Activated T-cell treated with anti-CD3 and anti-CD28 coated beads, Interleukin-2, amount 50 U/mL, for 72 hours (primary cell): ENCODE measurements at regions not wholly inside any gene's neighbourhood (a gene's known extent, or its start where the extent isn't known, plus 50 kb on each side); places are given as distances from the start of the nearest gene placed in this dataset.

Experiments
- ATAC-seq, 2 donors: fragments of 150-1000 bp; cut with Tn5 transposase; replicated peaks in 1 of 2; 2 replicates each; pipeline ENCODE4 v1.10.0; 2021; ENCODE audit warnings: moderate library complexity in 2 of 2, mild to moderate bottlenecking in 1 of 2
- DNase-seq, 2 donors: peaks; one replicate each; pipeline ENCODE4 v3.0.0; 2021 to 2022; ENCODE audit warnings: mixed read lengths in 1 of 2
- H3K27ac Mint-ChIP-seq: one replicate; pipeline ENCODE4 v1.8.0; 2022; ENCODE audit warnings: mild to moderate bottlenecking, moderate library complexity, mixed read lengths
- H3K27me3 Mint-ChIP-seq: one replicate; pipeline ENCODE4 v1.8.0; 2022; ENCODE audit warnings: low read depth, mixed read lengths
- H3K36me3 Mint-ChIP-seq, 2 donors: one replicate each; pipeline ENCODE4 v1.8.0; 2022; ENCODE audit warnings: mixed read lengths in 2 of 2, mild to moderate bottlenecking in 1 of 2; ENCODE audit not compliant: insufficient read depth in 2 of 2
- H3K4me1 Mint-ChIP-seq: one replicate; pipeline ENCODE4 v1.8.0; 2022; ENCODE audit warnings: low read depth, mixed read lengths
- H3K4me3 Mint-ChIP-seq, 2 donors: one replicate each; pipeline ENCODE4 v1.8.0; 2022; ENCODE audit warnings: mild to moderate bottlenecking in 2 of 2, mixed read lengths in 2 of 2, moderate library complexity in 2 of 2
- H3K9me3 Mint-ChIP-seq, 2 donors: one replicate each; pipeline ENCODE4 v1.8.0; 2022; ENCODE audit warnings: mixed read lengths in 2 of 2

DNA sequence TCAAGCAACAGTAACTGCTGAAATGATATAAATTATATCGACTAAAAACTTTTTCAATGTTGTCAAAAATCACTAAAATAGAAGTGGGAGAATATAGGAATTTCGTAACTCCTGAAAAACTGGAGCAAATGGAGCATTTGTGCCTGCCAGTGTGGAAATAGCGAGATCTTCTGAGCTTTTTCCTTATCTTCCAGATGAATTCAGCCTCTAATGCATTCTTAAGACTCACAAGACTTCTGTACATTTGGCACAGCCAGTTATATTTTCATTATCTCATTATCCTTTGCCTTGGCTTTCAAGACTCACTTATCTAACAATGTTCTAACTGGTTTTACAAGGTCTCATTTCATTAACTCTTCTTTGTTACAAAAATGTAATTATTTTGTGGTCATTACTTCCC, 252.4 kb downstream of the GXYLT1 start:
- Mint-ChIP-seq H3K4me3 (no peak overlapping the region), H3K4me1 (no peaks in the 10 kb centered on the region), H3K27ac (no peak overlapping the region)

DNA sequence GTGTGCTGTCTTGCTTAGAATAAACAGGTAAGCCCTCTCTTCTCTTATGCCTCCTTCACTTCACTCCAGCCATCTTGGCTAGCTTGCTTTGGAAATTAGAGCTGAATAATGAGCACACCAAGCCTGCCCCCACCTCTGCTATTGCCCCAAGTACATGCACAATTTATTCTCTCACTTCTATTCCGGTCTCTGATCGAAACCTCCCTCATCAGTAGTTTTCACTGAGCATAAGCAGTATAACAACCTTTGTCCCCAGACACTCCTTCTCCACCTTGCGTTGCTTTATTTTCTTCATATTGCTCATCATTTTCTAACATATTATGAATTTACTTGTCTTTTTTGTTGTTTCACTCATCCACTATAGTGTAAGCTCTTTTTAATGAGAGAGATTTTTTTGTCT, 253.4 kb downstream of the GXYLT1 start:
- ATAC-seq = no peak
- no peaks in the 10 kb centered on the region for H3K9me3 Mint-ChIP-seq
- H3K4me1 Mint-ChIP-seq = no peaks in the 10 kb centered on the region
- H3K27ac Mint-ChIP-seq = no peak overlapping the region
- DNase-seq = no peak
- no peak overlapping the region for H3K4me3 Mint-ChIP-seq
- no peaks in the 10 kb centered on the region for H3K27me3 Mint-ChIP-seq
- no peaks in the 10 kb centered on the region for H3K36me3 Mint-ChIP-seq

More for the DNA sequence above, 252.4 kb downstream of the GXYLT1 start:
- DNase-seq (no peak), ATAC-seq (no peak)
- Mint-ChIP-seq H3K36me3 (no peaks in the 10 kb centered on the region), H3K27me3 (no peaks in the 10 kb centered on the region), H3K9me3 (no peaks in the 10 kb centered on the region)

- no peaks in the 10 kb centered on the region for H3K4me1 Mint-ChIP-seq
- peaks cover 4% of the 10 kb centered on the region for H3K27me3 Mint-ChIP-seq
These were observed 256.4 kb downstream of the GXYLT1 start for GRCh38 chr12:41888285-41888684.

GRCh38 chr12:41881891-41882805, 262.5 kb downstream of the GXYLT1 start:
- ATAC-seq (no peak), DNase-seq (no peak)
- Mint-ChIP-seq H3K27me3 (peaks cover 8% of the 10 kb centered on the region), H3K4me1 (no peaks in the 10 kb centered on the region), H3K4me3 (no peak overlapping the region), H3K9me3 (no peaks in the 10 kb centered on the region), H3K27ac (no peak overlapping the region), H3K36me3 (no peaks in the 10 kb centered on the region)

More at GRCh38 chr12:41888285-41888684, 256.4 kb downstream of the GXYLT1 start:
- no peak for DNase-seq
- no peaks in the 10 kb centered on the region for H3K36me3 Mint-ChIP-seq
- H3K9me3 Mint-ChIP-seq = no peaks in the 10 kb centered on the region
- no peak overlapping the region for H3K27ac Mint-ChIP-seq
- H3K4me3 Mint-ChIP-seq = no peak overlapping the region
- ATAC-seq = no peak

DNA sequence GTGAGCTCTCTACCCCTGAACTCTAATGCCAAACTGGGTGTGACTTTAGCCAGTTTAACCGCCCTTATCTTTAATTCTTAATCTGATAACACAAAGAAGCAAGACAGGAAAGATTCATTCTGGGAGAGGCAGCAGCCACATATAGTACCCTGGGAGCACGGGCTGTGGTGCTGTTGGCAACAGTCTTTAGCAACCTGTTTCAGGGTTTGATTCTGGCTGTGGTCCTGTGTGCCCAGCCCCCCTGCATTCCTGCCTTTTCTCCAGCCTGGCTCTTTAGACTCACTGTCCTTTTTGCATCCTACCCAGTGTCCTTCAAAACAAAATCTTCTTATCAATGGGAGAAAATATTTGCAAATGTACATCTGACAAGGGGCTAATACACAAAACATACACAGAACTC, 275.2 kb downstream of the GXYLT1 start:
- H3K27ac Mint-ChIP-seq = no peak overlapping the region

GRCh38 chr12:41866878-41867430, 277.7 kb downstream of the GXYLT1 start:
- Mint-ChIP-seq H3K4me1 (no peaks in the 10 kb centered on the region), H3K27me3 (peaks cover 7% of the 10 kb centered on the region), H3K4me3 (no peak overlapping the region), H3K36me3 (peaks cover 0 to 2% of the 10 kb centered on the region in 2 donors), H3K27ac (no peak overlapping the region), H3K9me3 (peaks cover 0 to 3% of the 10 kb centered on the region in 2 donors)
- DNase-seq (no peak), ATAC-seq (no peak)

More for the DNA sequence above, 275.2 kb downstream of the GXYLT1 start:
- DNase-seq (no peak), ATAC-seq (no peak)
- Mint-ChIP-seq H3K27me3 (peaks cover 7% of the 10 kb centered on the region), H3K36me3 (peaks cover 2 to 6% of the 10 kb centered on the region in 2 donors), H3K4me3 (no peak overlapping the region), H3K4me1 (no peaks in the 10 kb centered on the region), H3K9me3 (peaks cover 3 to 8% of the 10 kb centered on the region in 2 donors)

DNA sequence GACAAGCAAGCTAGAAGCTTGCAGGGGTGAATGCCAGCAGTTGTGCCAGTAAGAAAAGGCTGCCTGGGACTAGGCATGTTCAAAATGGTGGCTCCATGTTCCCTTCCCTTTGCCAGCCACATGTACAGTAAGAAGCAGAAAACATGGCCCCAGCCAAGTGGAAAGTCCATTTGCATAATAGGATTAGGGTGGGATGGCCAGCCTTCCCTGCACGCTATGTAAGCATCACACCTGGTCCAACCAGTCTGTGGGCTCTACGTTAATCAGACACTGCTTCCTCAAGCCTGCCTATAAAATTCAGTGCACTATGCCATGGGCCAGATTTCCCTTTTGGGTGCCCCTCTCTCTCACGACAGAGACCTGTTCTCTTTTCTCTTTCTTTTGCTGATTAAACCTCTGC, 288.4 kb downstream of the GXYLT1 start:
- H3K9me3 Mint-ChIP-seq = peaks cover 1 to 2% of the 10 kb centered on the region in 2 donors
- H3K27ac Mint-ChIP-seq = no peak overlapping the region
- H3K36me3 Mint-ChIP-seq = no peaks in the 10 kb centered on the region
- no peak for DNase-seq
- no peak overlapping the region for H3K4me3 Mint-ChIP-seq
- no peaks in the 10 kb centered on the region for H3K4me1 Mint-ChIP-seq
- no peaks in the 10 kb centered on the region for H3K27me3 Mint-ChIP-seq
- ATAC-seq = no peak

- no peaks in the 10 kb centered on the region for H3K36me3 Mint-ChIP-seq
- DNase-seq (no peak), ATAC-seq (no peak)
- H3K27ac Mint-ChIP-seq = no peak overlapping the region
- H3K9me3 Mint-ChIP-seq = peaks cover 2 to 4% of the 10 kb centered on the region in 2 donors
- peaks cover 6% of the 10 kb centered on the region for H3K27me3 Mint-ChIP-seq
- no peak overlapping the region for H3K4me3 Mint-ChIP-seq
- no peaks in the 10 kb centered on the region for H3K4me1 Mint-ChIP-seq
These were observed 294.6 kb downstream of the GXYLT1 start for GRCh38 chr12:41850046-41850445.

DNA sequence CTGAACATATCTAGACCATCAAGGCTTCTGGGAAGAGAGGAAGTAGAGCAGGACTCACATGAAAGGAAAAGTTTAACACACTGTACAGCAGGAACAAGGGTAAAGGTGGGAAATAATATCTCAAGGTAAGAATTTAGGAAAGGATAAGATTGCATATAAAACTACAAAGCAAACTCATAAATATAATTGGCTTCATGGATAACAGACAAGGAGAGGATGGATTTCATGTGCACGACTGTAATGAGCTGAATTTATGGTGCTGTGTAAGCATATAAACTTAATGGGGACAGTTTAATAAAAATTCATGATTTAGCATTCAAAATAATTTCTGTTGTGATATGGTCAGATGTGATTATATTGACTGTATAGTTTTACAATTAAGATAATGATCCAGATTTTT, 298.0 kb downstream of the GXYLT1 start:
- ATAC-seq (no peak), DNase-seq (no peak)
- H3K4me1 Mint-ChIP-seq = no peaks in the 10 kb centered on the region
- no peak overlapping the region for H3K27ac Mint-ChIP-seq
- H3K4me3 Mint-ChIP-seq = no peak overlapping the region
- no peaks in the 10 kb centered on the region for H3K36me3 Mint-ChIP-seq
- peaks cover 6% of the 10 kb centered on the region for H3K27me3 Mint-ChIP-seq
- H3K9me3 Mint-ChIP-seq = peaks cover 0 to 4% of the 10 kb centered on the region in 2 donors

DNA sequence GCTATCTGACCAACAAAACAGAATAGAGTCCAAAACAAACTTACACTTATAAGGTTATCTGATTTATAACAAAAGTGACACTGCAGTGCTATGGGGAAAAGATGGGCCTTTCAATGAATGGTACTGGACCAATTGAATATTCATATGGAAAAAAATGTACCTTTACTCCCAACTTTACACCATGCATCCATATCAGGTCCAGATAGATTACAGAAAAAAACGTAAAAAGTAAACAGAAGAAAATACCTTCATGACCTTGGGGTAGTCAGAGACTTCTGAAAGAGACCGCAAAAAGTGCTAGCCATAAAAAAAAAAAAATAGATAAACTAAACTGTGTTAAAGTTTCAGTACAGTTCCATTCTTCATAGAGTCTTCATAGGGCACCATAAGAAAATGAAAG, 308.3 kb downstream of the GXYLT1 start:
- Mint-ChIP-seq H3K27ac (no peak overlapping the region), H3K9me3 (no peaks in the 10 kb centered on the region), H3K4me3 (no peak overlapping the region), H3K36me3 (no peaks in the 10 kb centered on the region), H3K27me3 (peaks cover 7% of the 10 kb centered on the region), H3K4me1 (no peaks in the 10 kb centered on the region)
- DNase-seq (no peak), ATAC-seq (no peak)

DNA sequence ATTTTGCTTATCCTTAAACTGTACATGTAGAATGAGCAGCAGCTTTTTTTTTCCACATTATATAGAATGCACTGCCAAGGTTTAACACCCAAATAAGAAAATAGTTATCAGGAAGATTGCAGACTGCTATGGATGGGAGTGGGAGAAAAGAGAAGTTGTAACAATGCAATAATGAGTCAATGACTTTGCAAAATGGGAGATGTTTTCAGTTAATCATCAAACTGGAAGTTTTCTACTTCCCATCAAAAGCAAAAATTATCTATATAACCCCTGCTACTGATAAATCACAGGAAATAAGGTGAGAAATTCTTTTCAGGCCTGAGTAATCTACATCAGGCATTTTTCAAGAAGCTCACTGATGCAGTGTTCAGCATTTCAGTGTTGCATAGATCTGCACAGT, 309.1 kb downstream of the GXYLT1 start:
- no peak overlapping the region for H3K27ac Mint-ChIP-seq
- peaks cover 0 to 2% of the 10 kb centered on the region in 2 donors for H3K9me3 Mint-ChIP-seq
- ATAC-seq (no peak), DNase-seq (no peak)
- no peak overlapping the region for H3K4me3 Mint-ChIP-seq
- peaks cover 7% of the 10 kb centered on the region for H3K27me3 Mint-ChIP-seq
- no peaks in the 10 kb centered on the region for H3K4me1 Mint-ChIP-seq
- no peaks in the 10 kb centered on the region for H3K36me3 Mint-ChIP-seq

DNA sequence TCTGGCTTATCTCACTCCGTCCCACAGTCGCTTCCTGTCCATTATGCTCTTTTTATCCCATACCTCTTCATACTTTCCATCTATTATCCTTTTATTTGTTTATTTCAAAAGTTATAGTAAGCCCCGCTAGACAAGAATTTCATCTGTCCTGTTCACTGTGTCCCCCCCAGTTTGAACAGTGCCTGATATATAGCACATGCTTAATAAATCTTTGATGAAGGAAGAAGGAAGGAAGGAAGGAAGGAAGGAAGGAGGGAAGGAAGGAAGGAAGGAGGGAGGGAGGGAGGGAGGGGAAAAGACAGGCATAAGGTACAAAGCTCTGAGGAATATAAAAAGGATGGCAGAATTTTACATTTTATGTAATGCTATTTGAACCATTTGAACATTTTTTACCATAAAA, 324.7 kb downstream of the GXYLT1 start:
- no peak overlapping the region for H3K4me3 Mint-ChIP-seq
- no peaks in the 10 kb centered on the region for H3K36me3 Mint-ChIP-seq
- no peaks in the 10 kb centered on the region for H3K27me3 Mint-ChIP-seq
- H3K4me1 Mint-ChIP-seq = no peaks in the 10 kb centered on the region
- no peak overlapping the region for H3K27ac Mint-ChIP-seq
- DNase-seq = no peak
- no peak for ATAC-seq
- H3K9me3 Mint-ChIP-seq = no peaks in the 10 kb centered on the region

DNA sequence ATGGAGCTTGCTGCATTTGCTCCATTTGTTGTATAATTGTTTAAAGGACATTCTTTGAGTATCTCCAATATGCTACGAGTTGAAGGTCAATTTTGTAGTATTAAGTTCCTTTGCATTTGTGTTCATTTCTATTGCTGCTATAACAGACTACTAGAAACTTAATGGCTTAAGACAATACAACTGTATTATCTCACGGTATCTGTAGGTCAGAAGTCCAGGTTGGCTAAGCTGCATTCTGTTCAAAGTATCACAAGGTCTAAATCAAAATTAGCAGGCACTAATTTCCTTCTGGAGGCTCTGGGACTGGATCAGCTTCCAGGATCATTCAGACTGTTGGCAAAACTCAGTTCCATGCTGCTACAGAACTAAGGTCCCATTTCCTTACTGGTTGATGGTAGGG, 340.6 kb downstream of the GXYLT1 start:
- Mint-ChIP-seq H3K27me3 (no peaks in the 10 kb centered on the region), H3K9me3 (peaks cover 0 to 2% of the 10 kb centered on the region in 2 donors), H3K4me1 (no peaks in the 10 kb centered on the region), H3K27ac (no peak overlapping the region), H3K4me3 (no peak overlapping the region), H3K36me3 (no peaks in the 10 kb centered on the region)
- ATAC-seq = no peak
- DNase-seq = no peak
